OCI-LY1 (cell line): ENCODE measurements at regions not wholly inside any gene's neighbourhood (a gene's known extent, or its start where the extent isn't known, plus 50 kb on each side); places are given as distances from the start of the nearest gene placed in this dataset.

ENCODE experiments used
- EZH2 ChIP-seq: fragments of 200-600 bp; sonication (generic), shearing (Covaris generic); IDR thresholded peaks from 2 replicates; pipeline ENCODE4 v1.8.0; 2017; ENCODE audit warnings: borderline replicate concordance, mixed run types, mild to moderate bottlenecking, antibody characterized with exemption, low read length, moderate library complexity, mixed read lengths
- TF ChIP-seq, protein P1 (sequence below): fragments of 200-600 bp; sonication (generic), shearing (Covaris generic); IDR thresholded peaks from 2 replicates; pipeline ENCODE4 v1.5.1; 2017; ENCODE audit warnings: mild to moderate bottlenecking, antibody characterized with exemption, low read length, moderate library complexity, mixed read lengths

- TF ChIP-seq, protein P1, sequence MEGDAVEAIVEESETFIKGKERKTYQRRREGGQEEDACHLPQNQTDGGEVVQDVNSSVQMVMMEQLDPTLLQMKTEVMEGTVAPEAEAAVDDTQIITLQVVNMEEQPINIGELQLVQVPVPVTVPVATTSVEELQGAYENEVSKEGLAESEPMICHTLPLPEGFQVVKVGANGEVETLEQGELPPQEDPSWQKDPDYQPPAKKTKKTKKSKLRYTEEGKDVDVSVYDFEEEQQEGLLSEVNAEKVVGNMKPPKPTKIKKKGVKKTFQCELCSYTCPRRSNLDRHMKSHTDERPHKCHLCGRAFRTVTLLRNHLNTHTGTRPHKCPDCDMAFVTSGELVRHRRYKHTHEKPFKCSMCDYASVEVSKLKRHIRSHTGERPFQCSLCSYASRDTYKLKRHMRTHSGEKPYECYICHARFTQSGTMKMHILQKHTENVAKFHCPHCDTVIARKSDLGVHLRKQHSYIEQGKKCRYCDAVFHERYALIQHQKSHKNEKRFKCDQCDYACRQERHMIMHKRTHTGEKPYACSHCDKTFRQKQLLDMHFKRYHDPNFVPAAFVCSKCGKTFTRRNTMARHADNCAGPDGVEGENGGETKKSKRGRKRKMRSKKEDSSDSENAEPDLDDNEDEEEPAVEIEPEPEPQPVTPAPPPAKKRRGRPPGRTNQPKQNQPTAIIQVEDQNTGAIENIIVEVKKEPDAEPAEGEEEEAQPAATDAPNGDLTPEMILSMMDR, result no peak
- no peak for TF ChIP-seq EZH2
Measured at GRCh38 chr6:90681863-90682262, 95.0 kb upstream of the MAP3K7 start.
